ENCODE measurements at regions not wholly inside any gene's neighbourhood (a gene's known extent, or its start where the extent isn't known, plus 50 kb on each side); places are given as distances from the start of the nearest gene placed in this dataset.

GRCh38 chr17:21470861-21471260 is 94.7 kb downstream of the KCNJ12 start:
- TF ChIP-seq, protein P1, sequence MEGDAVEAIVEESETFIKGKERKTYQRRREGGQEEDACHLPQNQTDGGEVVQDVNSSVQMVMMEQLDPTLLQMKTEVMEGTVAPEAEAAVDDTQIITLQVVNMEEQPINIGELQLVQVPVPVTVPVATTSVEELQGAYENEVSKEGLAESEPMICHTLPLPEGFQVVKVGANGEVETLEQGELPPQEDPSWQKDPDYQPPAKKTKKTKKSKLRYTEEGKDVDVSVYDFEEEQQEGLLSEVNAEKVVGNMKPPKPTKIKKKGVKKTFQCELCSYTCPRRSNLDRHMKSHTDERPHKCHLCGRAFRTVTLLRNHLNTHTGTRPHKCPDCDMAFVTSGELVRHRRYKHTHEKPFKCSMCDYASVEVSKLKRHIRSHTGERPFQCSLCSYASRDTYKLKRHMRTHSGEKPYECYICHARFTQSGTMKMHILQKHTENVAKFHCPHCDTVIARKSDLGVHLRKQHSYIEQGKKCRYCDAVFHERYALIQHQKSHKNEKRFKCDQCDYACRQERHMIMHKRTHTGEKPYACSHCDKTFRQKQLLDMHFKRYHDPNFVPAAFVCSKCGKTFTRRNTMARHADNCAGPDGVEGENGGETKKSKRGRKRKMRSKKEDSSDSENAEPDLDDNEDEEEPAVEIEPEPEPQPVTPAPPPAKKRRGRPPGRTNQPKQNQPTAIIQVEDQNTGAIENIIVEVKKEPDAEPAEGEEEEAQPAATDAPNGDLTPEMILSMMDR (IDR thresholded peaks at IDR 0.05) = no peak
- no peak for TF ChIP-seq POLR2A (IDR thresholded peaks at IDR 0.05)

Measured in esophagus squamous epithelium (tissue), 4 donors.